ENCODE measurements at regions not wholly inside any gene's neighbourhood (a gene's known extent, or its start where the extent isn't known, plus 50 kb on each side); places are given as distances from the start of the nearest gene placed in this dataset.

DNA sequence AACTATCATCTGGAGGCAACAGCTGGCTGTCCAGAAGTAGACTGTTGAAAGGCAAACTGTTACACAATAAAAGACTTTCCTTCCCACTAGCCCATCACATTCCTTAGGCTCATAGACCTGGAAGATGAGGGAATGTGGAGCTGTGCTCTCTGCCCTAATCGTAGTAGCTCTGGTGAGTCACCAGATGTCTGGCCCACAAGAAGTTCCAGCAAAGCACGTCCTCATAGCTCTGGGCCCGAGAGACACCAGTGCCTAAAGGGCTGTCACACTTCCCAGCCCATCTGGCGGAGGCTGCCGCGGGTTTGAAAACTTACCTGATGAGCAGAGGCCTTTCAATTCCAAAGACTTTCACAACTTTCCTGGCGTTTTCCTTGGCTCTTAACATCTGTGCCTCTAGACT is 81.7 kb upstream of the STOX2 start:
- Histone ChIP-seq H3K9ac (no peak overlapping the region), H4K20me1 (ENCODE audit: insufficient read depth) (no peaks in the 10 kb centered on the region), H3K27me3 (replicated peaks; ENCODE audit: insufficient read depth) (no peaks in the 10 kb centered on the region), H3K9me3 (ENCODE audit: low read depth) (no peaks in the 10 kb centered on the region), H3K4me3 (no peak overlapping the region), H3K27ac (no peak overlapping the region), H3K79me2 (ENCODE audit: insufficient read depth) (no peaks in the 10 kb centered on the region), H3K4me2 (ENCODE audit: unreplicated experiment) (no peak overlapping the region), H2AFZ (no peak overlapping the region), H3K36me3 (ENCODE audit: low read depth) (no peaks in the 10 kb centered on the region), H3F3A (ENCODE audit: insufficient read depth) (no peaks in the 10 kb centered on the region), H3K4me1 (ENCODE audit: insufficient read depth) (no peaks in the 10 kb centered on the region), H3K9me2 (ENCODE audit: insufficient read depth) (no peaks in the 10 kb centered on the region)
- in situ Hi-C loops (cut with MboI): no loop called here
- peak; percentile 52 for DNase-seq
- TF ChIP-seq EZH2 (IDR thresholded peaks at IDR 0.05; ENCODE audit: insufficient read depth, poor library complexity, severe bottlenecking) (no peak), EZH2phosphoT487 (IDR thresholded peaks at IDR 0.05; ENCODE audit: insufficient read depth, low read depth) (no peak)
- WGBS, 2 experiments (ENCODE audit: low coverage in 1 of 2, low lambda C conversion rate in 2 of 2, missing lambda C conversion rate in 2 of 2): 15 to 21% methylated on average over 7 of the region's 7 CpGs

- no peak overlapping the region for H3K4me3 ChIP-seq
- H3K4me2 ChIP-seq (ENCODE audit: unreplicated experiment): no peak overlapping the region
- no peak for TF ChIP-seq EZH2 (IDR thresholded peaks at IDR 0.05; ENCODE audit: insufficient read depth, poor library complexity, severe bottlenecking)
- TF ChIP-seq EZH2phosphoT487 (IDR thresholded peaks at IDR 0.05; ENCODE audit: insufficient read depth, low read depth): no peak
- H3K27ac ChIP-seq: no peak overlapping the region
- H3F3A ChIP-seq (ENCODE audit: insufficient read depth): no peaks in the 10 kb centered on the region
- no peak overlapping the region for H2AFZ ChIP-seq
- H3K27me3 ChIP-seq (replicated peaks; ENCODE audit: insufficient read depth): no peaks in the 10 kb centered on the region
- WGBS, 2 experiments (ENCODE audit: low coverage in 1 of 2, low lambda C conversion rate in 2 of 2, missing lambda C conversion rate in 2 of 2): 75 to 76% methylated on average over 18 of the region's 18 CpGs
- no peak overlapping the region for H3K9ac ChIP-seq
- no peak for DNase-seq
- no peaks in the 10 kb centered on the region for H3K36me3 ChIP-seq (ENCODE audit: low read depth)
- H3K79me2 ChIP-seq (ENCODE audit: insufficient read depth): no peaks in the 10 kb centered on the region
- in situ Hi-C loops (cut with MboI): no loop called here
- H4K20me1 ChIP-seq (ENCODE audit: insufficient read depth): no peaks in the 10 kb centered on the region
- H3K4me1 ChIP-seq (ENCODE audit: insufficient read depth): no peaks in the 10 kb centered on the region
- H3K9me2 ChIP-seq (ENCODE audit: insufficient read depth): no peaks in the 10 kb centered on the region
- no peaks in the 10 kb centered on the region for H3K9me3 ChIP-seq (ENCODE audit: low read depth)
Observed at GRCh38 chr4:183825346-183825745, 79.8 kb upstream of the STOX2 start.

GRCh38 chr4:183826461-183826860 is 78.6 kb upstream of the STOX2 start:
- H3K4me2 ChIP-seq (ENCODE audit: unreplicated experiment): no peak overlapping the region
- H3K79me2 ChIP-seq (ENCODE audit: insufficient read depth): no peaks in the 10 kb centered on the region
- H3K4me1 ChIP-seq (ENCODE audit: insufficient read depth): no peaks in the 10 kb centered on the region
- no peaks in the 10 kb centered on the region for H3K27me3 ChIP-seq (replicated peaks; ENCODE audit: insufficient read depth)
- H3K36me3 ChIP-seq (ENCODE audit: low read depth): no peaks in the 10 kb centered on the region
- no peaks in the 10 kb centered on the region for H3K9me3 ChIP-seq (ENCODE audit: low read depth)
- H3F3A ChIP-seq (ENCODE audit: insufficient read depth): no peaks in the 10 kb centered on the region
- no peak for DNase-seq
- H3K9me2 ChIP-seq (ENCODE audit: insufficient read depth): no peaks in the 10 kb centered on the region
- in situ Hi-C loops (cut with MboI): no loop called here
- no peak overlapping the region for H3K9ac ChIP-seq
- H4K20me1 ChIP-seq (ENCODE audit: insufficient read depth): no peaks in the 10 kb centered on the region
- TF ChIP-seq EZH2 (IDR thresholded peaks at IDR 0.05; ENCODE audit: insufficient read depth, poor library complexity, severe bottlenecking) (no peak), EZH2phosphoT487 (IDR thresholded peaks at IDR 0.05; ENCODE audit: insufficient read depth, low read depth) (no peak)
- 57 to 64% methylated on average over 10 of the region's 10 CpGs for WGBS, 2 experiments (ENCODE audit: low coverage in 1 of 2, low lambda C conversion rate in 2 of 2, missing lambda C conversion rate in 2 of 2)
- no peak overlapping the region for H3K4me3 ChIP-seq
- H3K27ac ChIP-seq: no peak overlapping the region
- no peak overlapping the region for H2AFZ ChIP-seq

- Histone ChIP-seq H3K27me3 (replicated peaks; ENCODE audit: insufficient read depth) (no peaks in the 10 kb centered on the region), H3K9me2 (ENCODE audit: insufficient read depth) (no peaks in the 10 kb centered on the region), H3K27ac (no peak overlapping the region), H3K4me1 (ENCODE audit: insufficient read depth) (no peaks in the 10 kb centered on the region), H3K79me2 (ENCODE audit: insufficient read depth) (no peaks in the 10 kb centered on the region), H3K4me3 (no peak overlapping the region), H3K4me2 (ENCODE audit: unreplicated experiment) (no peak overlapping the region), H3K36me3 (ENCODE audit: low read depth) (no peaks in the 10 kb centered on the region), H3K9me3 (ENCODE audit: low read depth) (no peaks in the 10 kb centered on the region), H3K9ac (no peak overlapping the region), H3F3A (ENCODE audit: insufficient read depth) (no peaks in the 10 kb centered on the region), H2AFZ (no peak overlapping the region), H4K20me1 (ENCODE audit: insufficient read depth) (no peaks in the 10 kb centered on the region)
- no peak for TF ChIP-seq EZH2phosphoT487 (IDR thresholded peaks at IDR 0.05; ENCODE audit: insufficient read depth, low read depth)
- no peak for TF ChIP-seq EZH2 (IDR thresholded peaks at IDR 0.05; ENCODE audit: insufficient read depth, poor library complexity, severe bottlenecking)
- DNase-seq: no peak
- in situ Hi-C loops (cut with MboI): no loop called here
- WGBS, 2 experiments (ENCODE audit: low coverage in 1 of 2, low lambda C conversion rate in 2 of 2, missing lambda C conversion rate in 2 of 2): 12 to 13% methylated on average over 6 of the region's 6 CpGs
Observed at GRCh38 chr4:183828125-183828524, 77.0 kb upstream of the STOX2 start.

- H3K27ac ChIP-seq: no peak overlapping the region
- DNase-seq: no peak
- TF ChIP-seq EZH2phosphoT487 (IDR thresholded peaks at IDR 0.05; ENCODE audit: insufficient read depth, low read depth): no peak
- TF ChIP-seq EZH2 (IDR thresholded peaks at IDR 0.05; ENCODE audit: insufficient read depth, poor library complexity, severe bottlenecking): no peak
- H2AFZ ChIP-seq: no peak overlapping the region
- H3K4me2 ChIP-seq (ENCODE audit: unreplicated experiment): no peak overlapping the region
- H3K9me3 ChIP-seq (ENCODE audit: low read depth): no peaks in the 10 kb centered on the region
- in situ Hi-C loops (cut with MboI): no loop called here
- no peaks in the 10 kb centered on the region for H3K36me3 ChIP-seq (ENCODE audit: low read depth)
- H3K79me2 ChIP-seq (ENCODE audit: insufficient read depth): no peaks in the 10 kb centered on the region
- 20 to 21% methylated on average over 3 of the region's 3 CpGs for WGBS, 2 experiments (ENCODE audit: low coverage in 1 of 2, low lambda C conversion rate in 2 of 2, missing lambda C conversion rate in 2 of 2)
- no peaks in the 10 kb centered on the region for H4K20me1 ChIP-seq (ENCODE audit: insufficient read depth)
- H3F3A ChIP-seq (ENCODE audit: insufficient read depth): no peaks in the 10 kb centered on the region
- no peak overlapping the region for H3K9ac ChIP-seq
- H3K9me2 ChIP-seq (ENCODE audit: insufficient read depth): no peaks in the 10 kb centered on the region
- H3K27me3 ChIP-seq (replicated peaks; ENCODE audit: insufficient read depth): no peaks in the 10 kb centered on the region
- no peak overlapping the region for H3K4me3 ChIP-seq
- H3K4me1 ChIP-seq (ENCODE audit: insufficient read depth): no peaks in the 10 kb centered on the region
Observed at GRCh38 chr4:183828839-183829238, 76.3 kb upstream of the STOX2 start.

All from GM23248 (cell line).